Gastrocnemius medialis (tissue), 4 donors: ENCODE measurements at regions not wholly inside any gene's neighbourhood (a gene's known extent, or its start where the extent isn't known, plus 50 kb on each side); places are given as distances from the start of the nearest gene placed in this dataset.

ENCODE experiments used
- ATAC-seq, 2 donors: fragments of 150-250 bp; one replicate each; pipeline ENCODE4 v1.9.1; 2016
- DNase-seq, 2 donors: peaks; one replicate each; pipeline ENCODE4 v3.0.0-alpha.2; 2019
- H3K27ac ChIP-seq, 4 donors: fragments of 200-600 bp; sonication (generic); 1 replicate in 1 of 4; 2 replicates in 3 of 4; pipeline ENCODE4 v1.5.1; 2016 to 2018; ENCODE audit warnings: mild to moderate bottlenecking in 2 of 4, moderate library complexity in 1 of 4
- H3K27me3 ChIP-seq, 3 donors: fragments of 200-600 bp; sonication (generic) in 2 of 3; 1 replicate in 1 of 3; 2 replicates in 2 of 3; pipeline versions ENCODE4 v1.5.1 to v1.6.0; 2016 to 2019; ENCODE audit warnings: mild to moderate bottlenecking in 1 of 3, moderate library complexity in 1 of 3
- H3K36me3 ChIP-seq, 2 donors: fragments of 200-600 bp; sonication (generic) in 1 of 2; one replicate each; pipeline ENCODE4 v1.5.1; 2017 to 2018
- H3K4me1 ChIP-seq, 2 donors: fragments of 200-600 bp; sonication (generic) in 1 of 2; one replicate each; pipeline ENCODE4 v1.5.1; 2016 to 2017; ENCODE audit warnings: mild to moderate bottlenecking in 2 of 2
- H3K4me3 ChIP-seq, 4 donors: fragments of 200-600 bp; sonication (generic) in 3 of 4; 1 replicate in 1 of 4; 2 replicates in 3 of 4; pipeline ENCODE4 v1.5.1; 2016 to 2019; ENCODE audit warnings: mild to moderate bottlenecking in 2 of 4
- H3K9me3 ChIP-seq, 3 donors: fragments of 200-600 bp; sonication (generic) in 2 of 3; 1 replicate in 1 of 3; 2 replicates in 2 of 3; pipeline ENCODE4 v1.5.1; 2016 to 2019
- POLR2A ChIP-seq, 2 donors: fragments of 450-650 bp; IDR thresholded peaks; one replicate each; pipeline ENCODE4 v1.6.1; 2017; ENCODE audit warnings: antibody characterized with exemption in 2 of 2, mild to moderate bottlenecking in 2 of 2, moderate library complexity in 2 of 2
- in situ Hi-C, 4 donors: fragments of 200-750 bp; cut with MboI; loops; one replicate each; pipeline versions ENCODE4 v1.15.0 to v1.8.0; 2017; ENCODE audit warnings: low sequenced_read_pairs in 4 of 4
- intact Hi-C: fragments of 100-400 bp; cut with DNase I; formaldehyde crosslinking; loops from one replicate; pipeline ENCODE4 v1.15.1; 2023; ENCODE audit warnings: low total_unique reads
- TF ChIP-seq, protein P1 (sequence below), 5 experiments: fragments of 450-650 bp in 3 of 5; fragments of 200-600 bp in 2 of 5; sonication (generic) in 2 of 5; IDR thresholded peaks in 4 of 5; conservative IDR thresholded peaks in 1 of 5; 1 replicate in 4 of 5; 2 replicates in 1 of 5; pipeline ENCODE4 v1.5.1; 2016 to 2019; ENCODE audit warnings: antibody characterized with exemption in 5 of 5, mild to moderate bottlenecking in 3 of 5, moderate library complexity in 3 of 5

- no peaks in the 10 kb centered on the region for H3K36me3 ChIP-seq
- no peak overlapping the region for H3K27ac ChIP-seq
- DNase-seq (no peak), ATAC-seq (no peak)
- TF ChIP-seq, protein P1, sequence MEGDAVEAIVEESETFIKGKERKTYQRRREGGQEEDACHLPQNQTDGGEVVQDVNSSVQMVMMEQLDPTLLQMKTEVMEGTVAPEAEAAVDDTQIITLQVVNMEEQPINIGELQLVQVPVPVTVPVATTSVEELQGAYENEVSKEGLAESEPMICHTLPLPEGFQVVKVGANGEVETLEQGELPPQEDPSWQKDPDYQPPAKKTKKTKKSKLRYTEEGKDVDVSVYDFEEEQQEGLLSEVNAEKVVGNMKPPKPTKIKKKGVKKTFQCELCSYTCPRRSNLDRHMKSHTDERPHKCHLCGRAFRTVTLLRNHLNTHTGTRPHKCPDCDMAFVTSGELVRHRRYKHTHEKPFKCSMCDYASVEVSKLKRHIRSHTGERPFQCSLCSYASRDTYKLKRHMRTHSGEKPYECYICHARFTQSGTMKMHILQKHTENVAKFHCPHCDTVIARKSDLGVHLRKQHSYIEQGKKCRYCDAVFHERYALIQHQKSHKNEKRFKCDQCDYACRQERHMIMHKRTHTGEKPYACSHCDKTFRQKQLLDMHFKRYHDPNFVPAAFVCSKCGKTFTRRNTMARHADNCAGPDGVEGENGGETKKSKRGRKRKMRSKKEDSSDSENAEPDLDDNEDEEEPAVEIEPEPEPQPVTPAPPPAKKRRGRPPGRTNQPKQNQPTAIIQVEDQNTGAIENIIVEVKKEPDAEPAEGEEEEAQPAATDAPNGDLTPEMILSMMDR (IDR thresholded peaks at IDR 0.05 in 4 of 5, conservative IDR thresholded peaks at IDR 0.05 in 1 of 5): no peak
- no peaks in the 10 kb centered on the region for H3K9me3 ChIP-seq
- H3K27me3 ChIP-seq: no peaks in the 10 kb centered on the region
- intact Hi-C loops: no loop called here
- H3K4me1 ChIP-seq: peaks cover 0 to 3% of the 10 kb centered on the region in 2 donors
- in situ Hi-C loops: loop anchor here in 3 of 4 donors (5.0 to 25.0 kb wide), 5 partner anchors 1080 to 1908 kb away; no protein-coding TSS in a partner anchor
- H3K4me3 ChIP-seq: no peak overlapping the region
These were observed 421.5 kb downstream of the SOX9 start for GRCh38 chr17:72542317-72542716.

DNA sequence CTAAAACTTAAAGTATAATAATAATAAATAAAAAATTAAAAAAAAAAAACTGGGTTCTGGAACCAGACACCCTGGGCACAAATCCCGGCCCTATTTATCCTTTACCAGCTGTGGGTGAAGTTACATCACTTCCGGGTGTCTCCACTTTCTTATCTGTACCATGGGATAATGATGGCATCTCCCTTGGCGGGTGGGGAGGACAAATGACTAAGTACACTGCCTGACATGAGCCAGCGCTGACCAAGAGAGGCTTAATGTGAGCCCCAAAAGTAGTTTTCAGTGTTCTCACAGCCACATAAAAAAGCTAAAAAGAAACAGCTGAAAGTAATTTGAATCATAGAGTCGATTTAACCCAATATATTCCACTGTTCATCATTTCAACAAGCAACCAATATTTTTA lies 424.9 kb downstream of the SOX9 start:
- Histone ChIP-seq H3K4me1 (no peaks in the 10 kb centered on the region), H3K36me3 (no peaks in the 10 kb centered on the region), H3K4me3 (no peak overlapping the region), H3K27me3 (no peaks in the 10 kb centered on the region), H3K27ac (no peak overlapping the region), H3K9me3 (no peaks in the 10 kb centered on the region)
- DNase-seq (no peak), ATAC-seq (no peak)
- intact Hi-C loops: no loop called here
- TF ChIP-seq POLR2A (IDR thresholded peaks at IDR 0.05): no peak
- TF ChIP-seq, protein P1 (IDR thresholded peaks at IDR 0.05 in 4 of 5, conservative IDR thresholded peaks at IDR 0.05 in 1 of 5): no peak
- in situ Hi-C loops: loop anchor here in 1 of 4 donors (10.0 to 25.0 kb wide), 3 partner anchors 1083 to 1911 kb away; no protein-coding TSS in a partner anchor

GRCh38 chr17:72553051-72553755 lies 432.4 kb downstream of the SOX9 start:
- Histone ChIP-seq H3K4me3 (no peak overlapping the region), H3K27me3 (no peaks in the 10 kb centered on the region), H3K4me1 (no peaks in the 10 kb centered on the region), H3K9me3 (no peaks in the 10 kb centered on the region), H3K36me3 (no peaks in the 10 kb centered on the region), H3K27ac (no peak overlapping the region)
- ATAC-seq (no peak), DNase-seq (no peak)
- intact Hi-C loops: no loop called here
- in situ Hi-C loops: loop anchor here in 1 of 4 donors (25.0 kb wide), 2 partner anchors 109 to 609 kb away; partner anchors contain the start of gene SSTR2
- TF ChIP-seq, protein P1 (IDR thresholded peaks at IDR 0.05 in 4 of 5, conservative IDR thresholded peaks at IDR 0.05 in 1 of 5): no peak
- no peak for TF ChIP-seq POLR2A (IDR thresholded peaks at IDR 0.05)

GRCh38 chr17:72554508-72554907 lies 433.7 kb downstream of the SOX9 start:
- no peak overlapping the region for H3K4me3 ChIP-seq
- TF ChIP-seq, protein P1 (IDR thresholded peaks at IDR 0.05 in 4 of 5, conservative IDR thresholded peaks at IDR 0.05 in 1 of 5): no peak
- TF ChIP-seq POLR2A (IDR thresholded peaks at IDR 0.05): no peak
- in situ Hi-C loops (loop anchor here in 1 of 4 donors (25.0 kb wide), 2 partner anchors 108 to 608 kb away; partner anchors contain the start of gene SSTR2), intact Hi-C loops (no loop called here)
- H3K27me3 ChIP-seq: no peaks in the 10 kb centered on the region
- no peak for DNase-seq
- H3K36me3 ChIP-seq: no peaks in the 10 kb centered on the region
- H3K9me3 ChIP-seq: no peaks in the 10 kb centered on the region
- no peak for ATAC-seq
- H3K27ac ChIP-seq: no peak overlapping the region
- no peaks in the 10 kb centered on the region for H3K4me1 ChIP-seq
